BE2C (cell line): ENCODE measurements at regions not wholly inside any gene's neighbourhood (a gene's known extent, or its start where the extent isn't known, plus 50 kb on each side); places are given as distances from the start of the nearest gene placed in this dataset.

Experiments
- DNase-seq: peaks from one replicate; pipeline ENCODE4 v3.0.0-alpha.2; 2020
- H3K27me3 ChIP-seq: fragments of 250-450 bp; sonication (Bioruptor Pico); 2 replicates; pipeline ENCODE4 v1.5.1; 2020; ENCODE audit warnings: mild to moderate bottlenecking
- H3K36me3 ChIP-seq: fragments of 250-450 bp; sonication (Bioruptor Pico); 2 replicates; pipeline ENCODE4 v1.5.1; 2020; ENCODE audit warnings: mild to moderate bottlenecking
- H3K4me1 ChIP-seq: fragments of 250-450 bp; sonication (Bioruptor Pico); 2 replicates; pipeline ENCODE4 v1.5.1; 2020
- H3K4me3 ChIP-seq: 2 replicates; pipeline ENCODE4 v1.5.1; 2011; ENCODE audit warnings: low read depth, low read length
- H3K9me3 ChIP-seq: fragments of 250-450 bp; sonication (Bioruptor Pico); 2 replicates; pipeline ENCODE4 v1.5.1; 2020
- TF ChIP-seq, protein P1 (sequence below): IDR thresholded peaks from 2 replicates; pipeline ENCODE4 v1.5.1; 2012; ENCODE audit warnings: mild to moderate bottlenecking, low read depth, low read length

DNA sequence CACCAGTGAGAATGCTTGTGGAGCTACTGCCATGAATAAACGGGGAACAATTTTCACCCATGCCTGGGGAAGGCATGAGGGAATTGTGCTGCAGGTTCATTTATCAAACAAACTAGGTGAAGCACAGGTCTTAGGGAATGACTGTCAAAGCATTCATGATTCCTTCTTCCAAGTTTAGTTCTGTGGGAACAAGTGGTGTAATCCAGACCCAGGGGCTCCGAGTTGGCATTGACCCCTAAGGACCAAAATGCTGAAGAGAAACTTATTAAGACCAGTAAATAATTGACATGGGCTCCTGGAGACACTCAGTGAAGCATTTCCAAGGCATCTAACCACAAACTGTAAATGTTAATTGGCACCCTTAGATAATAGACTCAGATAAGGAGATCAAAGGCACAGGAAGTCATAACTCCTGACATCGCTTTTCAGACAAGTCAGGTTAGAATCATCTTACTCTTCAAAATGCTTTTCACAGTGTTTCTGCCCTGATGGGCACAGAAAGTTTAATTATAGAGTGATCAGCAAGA lies 96.9 kb downstream of the SPP2 start:
- TF ChIP-seq, protein P1, sequence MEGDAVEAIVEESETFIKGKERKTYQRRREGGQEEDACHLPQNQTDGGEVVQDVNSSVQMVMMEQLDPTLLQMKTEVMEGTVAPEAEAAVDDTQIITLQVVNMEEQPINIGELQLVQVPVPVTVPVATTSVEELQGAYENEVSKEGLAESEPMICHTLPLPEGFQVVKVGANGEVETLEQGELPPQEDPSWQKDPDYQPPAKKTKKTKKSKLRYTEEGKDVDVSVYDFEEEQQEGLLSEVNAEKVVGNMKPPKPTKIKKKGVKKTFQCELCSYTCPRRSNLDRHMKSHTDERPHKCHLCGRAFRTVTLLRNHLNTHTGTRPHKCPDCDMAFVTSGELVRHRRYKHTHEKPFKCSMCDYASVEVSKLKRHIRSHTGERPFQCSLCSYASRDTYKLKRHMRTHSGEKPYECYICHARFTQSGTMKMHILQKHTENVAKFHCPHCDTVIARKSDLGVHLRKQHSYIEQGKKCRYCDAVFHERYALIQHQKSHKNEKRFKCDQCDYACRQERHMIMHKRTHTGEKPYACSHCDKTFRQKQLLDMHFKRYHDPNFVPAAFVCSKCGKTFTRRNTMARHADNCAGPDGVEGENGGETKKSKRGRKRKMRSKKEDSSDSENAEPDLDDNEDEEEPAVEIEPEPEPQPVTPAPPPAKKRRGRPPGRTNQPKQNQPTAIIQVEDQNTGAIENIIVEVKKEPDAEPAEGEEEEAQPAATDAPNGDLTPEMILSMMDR: no peak
- H3K27me3 ChIP-seq: no peaks in the 10 kb centered on the region
- no peak for DNase-seq
- H3K4me3 ChIP-seq: no peak overlapping the region
- peaks cover 3% of the 10 kb centered on the region for H3K4me1 ChIP-seq
- H3K9me3 ChIP-seq: no peaks in the 10 kb centered on the region; the same call in 1 of the 2 replicates
- H3K36me3 ChIP-seq: no peaks in the 10 kb centered on the region

DNA sequence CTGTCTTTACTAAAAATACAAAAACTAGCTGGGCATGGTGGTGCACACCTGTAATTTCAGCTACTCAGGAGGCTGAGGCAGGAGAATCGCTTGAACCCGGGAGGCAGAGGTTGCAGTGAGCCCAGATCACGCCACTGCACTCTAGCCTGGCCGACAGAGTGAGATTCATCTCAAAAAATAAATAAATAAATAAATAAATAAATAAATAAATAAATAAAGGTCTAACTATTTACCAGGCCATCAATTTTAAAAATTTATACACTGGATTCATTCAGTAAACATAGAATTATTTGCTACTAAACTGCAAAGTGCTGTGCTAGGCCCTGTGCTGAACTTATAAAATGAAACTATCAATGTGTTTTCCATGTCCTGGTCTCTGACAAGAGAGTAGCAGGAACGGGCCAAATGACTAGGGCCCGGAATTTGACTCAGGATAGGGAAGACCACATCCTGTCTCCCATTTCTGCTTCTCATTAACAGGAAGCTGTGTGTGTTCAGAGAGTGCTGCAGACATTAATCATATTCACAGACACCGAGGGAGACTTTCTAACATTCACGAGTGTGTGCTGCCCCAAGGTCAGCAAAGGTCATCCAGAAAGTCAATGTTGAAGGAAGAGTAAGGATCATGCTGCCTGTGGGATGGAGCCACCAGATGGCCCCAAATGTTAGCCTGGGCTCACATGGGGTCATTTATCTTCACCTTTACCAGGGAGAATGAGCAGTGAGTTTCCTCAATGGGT lies 95.8 kb downstream of the SPP2 start:
- H3K4me1 ChIP-seq: peaks cover 3% of the 10 kb centered on the region
- no peaks in the 10 kb centered on the region for H3K9me3 ChIP-seq
- TF ChIP-seq, protein P1: no peak
- H3K27me3 ChIP-seq: no peaks in the 10 kb centered on the region
- no peak for DNase-seq
- H3K36me3 ChIP-seq: no peaks in the 10 kb centered on the region
- H3K4me3 ChIP-seq: no peak overlapping the region

DNA sequence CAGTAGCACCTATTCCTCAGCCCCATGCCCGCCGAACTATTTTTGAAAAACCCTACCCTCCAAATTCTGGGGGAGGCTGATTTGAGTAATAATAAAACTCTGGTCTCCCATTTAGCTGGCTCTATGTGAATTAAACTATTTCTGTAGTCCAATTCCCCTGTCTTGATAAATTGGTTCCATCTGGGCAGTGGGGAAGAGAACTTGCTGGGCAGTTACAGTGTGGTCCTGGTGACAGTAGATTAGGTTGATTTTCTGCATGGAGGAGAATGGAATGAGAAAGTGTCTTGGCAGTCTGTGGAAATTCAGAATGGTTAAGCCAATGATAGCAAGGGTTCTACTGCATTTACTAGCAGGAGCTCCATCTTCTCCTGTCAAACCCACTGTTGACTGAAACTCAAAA lies 95.0 kb downstream of the SPP2 start:
- Histone ChIP-seq H3K9me3 (no peaks in the 10 kb centered on the region), H3K4me1 (peaks cover 3% of the 10 kb centered on the region), H3K4me3 (no peak overlapping the region), H3K36me3 (no peaks in the 10 kb centered on the region), H3K27me3 (no peaks in the 10 kb centered on the region)
- DNase-seq: no peak
- TF ChIP-seq, protein P1: no peak

DNA sequence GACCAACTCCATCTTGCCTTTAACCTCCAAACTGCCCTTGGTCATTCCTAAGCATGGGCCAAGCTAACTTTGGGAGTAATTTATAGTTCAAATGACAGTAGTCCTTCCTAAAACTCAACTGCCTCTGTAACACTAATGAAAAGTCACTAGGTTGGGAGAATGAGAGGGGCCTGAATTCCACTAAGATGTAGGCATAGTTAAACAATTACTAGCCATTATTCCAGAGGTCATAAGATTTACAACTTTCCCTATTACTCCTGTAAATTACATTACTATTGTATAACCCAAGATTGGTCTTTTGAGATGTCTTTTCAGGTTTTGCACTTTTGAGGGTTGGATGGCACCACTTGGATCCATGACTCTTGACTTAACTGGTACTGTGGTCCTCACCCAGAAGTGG lies 94.6 kb downstream of the SPP2 start:
- TF ChIP-seq, protein P1: no peak
- peaks cover 3% of the 10 kb centered on the region for H3K4me1 ChIP-seq
- no peaks in the 10 kb centered on the region for H3K36me3 ChIP-seq
- no peak overlapping the region for H3K4me3 ChIP-seq
- H3K27me3 ChIP-seq: no peaks in the 10 kb centered on the region
- no peaks in the 10 kb centered on the region for H3K9me3 ChIP-seq
- no peak for DNase-seq

DNA sequence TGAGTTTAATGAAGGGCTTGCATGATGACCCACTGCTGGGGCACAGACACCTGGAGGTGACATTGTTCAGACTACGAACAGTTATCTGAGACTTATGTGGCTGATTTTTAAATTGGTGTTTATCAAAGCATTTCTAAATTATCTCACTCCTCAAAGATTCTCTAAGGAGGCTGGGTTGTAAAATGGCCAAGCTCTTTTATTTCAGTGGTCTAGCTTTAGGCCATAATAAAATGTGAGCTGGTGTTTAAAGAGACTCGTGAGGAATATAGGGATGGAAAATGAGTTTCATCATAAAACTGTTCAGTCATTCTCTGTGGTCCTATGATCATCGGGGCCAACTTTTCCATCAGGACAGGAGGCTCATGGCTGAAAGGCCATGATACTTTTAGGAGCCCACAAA lies 93.4 kb downstream of the SPP2 start:
- H3K9me3 ChIP-seq: no peaks in the 10 kb centered on the region
- TF ChIP-seq, protein P1: no peak
- no peaks in the 10 kb centered on the region for H3K4me1 ChIP-seq
- no peaks in the 10 kb centered on the region for H3K36me3 ChIP-seq
- no peak overlapping the region for H3K4me3 ChIP-seq
- DNase-seq: no peak
- no peaks in the 10 kb centered on the region for H3K27me3 ChIP-seq

DNA sequence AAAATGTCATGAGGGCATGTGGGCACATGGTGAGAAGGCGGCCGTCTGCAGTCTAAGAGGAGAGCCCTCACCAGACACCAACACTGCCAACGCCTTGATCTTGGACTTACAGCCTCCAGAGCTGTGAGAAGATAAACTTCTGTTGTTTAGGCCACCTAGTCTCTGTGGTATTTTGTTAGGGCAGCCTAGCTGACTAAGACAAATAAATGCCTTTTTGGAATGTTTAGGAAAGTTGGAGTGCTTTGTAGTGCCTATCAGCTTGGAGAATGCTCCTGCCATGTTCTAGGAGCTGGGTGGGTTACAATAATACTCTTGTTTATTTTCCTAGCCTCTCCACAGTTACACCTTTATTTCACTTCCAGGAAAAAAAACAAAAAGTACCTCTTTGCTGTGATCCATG lies 92.0 kb downstream of the SPP2 start:
- Histone ChIP-seq H3K4me3 (no peak overlapping the region), H3K4me1 (no peaks in the 10 kb centered on the region), H3K27me3 (no peaks in the 10 kb centered on the region), H3K36me3 (no peaks in the 10 kb centered on the region), H3K9me3 (no peaks in the 10 kb centered on the region)
- DNase-seq: no peak
- TF ChIP-seq, protein P1: no peak
